Activated B cell treated with CpG ODN at 0.5 μM for 24 hours (primary cell): ENCODE measurements at regions not wholly inside any gene's neighbourhood (a gene's known extent, or its start where the extent isn't known, plus 50 kb on each side); places are given as distances from the start of the nearest gene placed in this dataset.

ENCODE experiments used
- ATAC-seq: fragments of 200-7000 bp; cut with Tn5 transposase; one replicate; pipeline ENCODE4 v1.10.0; 2021; ENCODE audit warnings: low read depth, mild to moderate bottlenecking, moderate library complexity
- CTCF ChIA-PET: fragments of 350-600 bp; sonication (Branson Sonifier 250); formaldehyde crosslinking; loops from one replicate; lab custom pipeline; 2021; ENCODE audit warnings: antibody characterized with exemption; lab: Charles Lee
- POLR2A ChIA-PET: fragments of 350-600 bp; sonication (Branson Sonifier 250); formaldehyde crosslinking; loops from one replicate; lab custom pipeline; 2021; ENCODE audit warnings: antibody characterized with exemption; lab: Charles Lee
- DNase-seq: peaks from one replicate; pipeline ENCODE4 v3.0.0; 2022
- H3K27ac Mint-ChIP-seq: one replicate; pipeline ENCODE4 v1.8.0; 2020; ENCODE audit warnings: mixed read lengths
- H3K27me3 Mint-ChIP-seq: one replicate; pipeline ENCODE4 v1.8.0; 2021; ENCODE audit warnings: mixed read lengths
- H3K36me3 Mint-ChIP-seq: one replicate; pipeline ENCODE4 v1.8.0; 2021; ENCODE audit warnings: low read depth, mixed read lengths
- H3K4me1 Mint-ChIP-seq: one replicate; pipeline ENCODE4 v1.8.0; 2021; ENCODE audit warnings: mixed read lengths
- H3K4me3 Mint-ChIP-seq: one replicate; pipeline ENCODE4 v1.8.0; 2020; ENCODE audit warnings: mild to moderate bottlenecking, mixed read lengths
- H3K9me3 Mint-ChIP-seq: one replicate; pipeline ENCODE4 v1.8.0; 2020; ENCODE audit warnings: mixed read lengths
- intact Hi-C: fragments of 100-400 bp; cut with micrococcal nuclease; formaldehyde crosslinking; loops from one replicate; pipeline ENCODE4 v1.15.1; 2024
- TF ChIP-seq, protein P1 (sequence below): fragments of 200-600 bp; IDR thresholded peaks from one replicate; pipeline ENCODE4 v1.8.0; 2022; ENCODE audit warnings: antibody characterized with exemption, mild to moderate bottlenecking

DNA sequence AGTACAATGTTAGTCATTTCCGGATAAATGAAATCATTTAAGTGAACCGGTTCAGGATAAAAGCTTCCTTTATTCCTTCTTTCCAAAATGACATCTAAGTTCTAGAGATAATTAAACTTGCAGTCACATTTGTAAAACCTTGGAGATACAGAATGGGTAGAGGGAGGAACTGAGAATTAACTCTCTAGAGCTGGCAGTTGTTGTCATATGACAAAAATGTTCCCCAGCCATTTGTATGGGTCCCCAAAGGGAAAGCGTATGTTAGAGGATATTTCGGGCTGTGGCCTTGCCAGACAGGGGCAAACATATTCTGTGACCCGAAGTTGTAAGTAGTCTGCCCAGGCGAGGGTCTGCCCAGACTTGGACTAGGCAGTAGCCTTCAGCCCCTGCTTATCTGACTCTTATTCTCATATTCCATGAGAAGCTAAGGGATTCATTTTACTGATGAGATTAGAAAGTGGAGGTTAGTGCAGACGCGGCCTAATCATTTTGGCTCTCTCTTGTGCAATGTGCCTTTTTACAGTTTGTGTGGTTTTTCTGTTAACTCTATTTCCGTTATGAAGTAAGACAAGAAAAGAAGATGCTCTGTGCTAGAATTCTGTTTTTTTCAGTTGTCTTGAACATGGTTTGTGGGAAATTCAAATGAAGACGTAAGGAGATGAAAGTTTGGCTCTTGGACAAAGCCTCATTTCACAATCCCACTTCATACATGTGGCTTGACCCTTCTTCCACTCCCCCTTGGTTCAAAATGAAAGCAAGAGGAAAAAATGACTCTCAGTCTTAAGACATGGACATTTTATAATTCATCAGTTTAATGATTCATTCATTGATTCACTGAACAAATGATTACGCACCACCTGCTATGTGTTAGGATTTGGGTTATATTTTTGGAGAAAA lies 2394.2 kb upstream of the AGA start:
- intact Hi-C loops: no loop called here
- CTCF ChIA-PET: no interaction called here

DNA sequence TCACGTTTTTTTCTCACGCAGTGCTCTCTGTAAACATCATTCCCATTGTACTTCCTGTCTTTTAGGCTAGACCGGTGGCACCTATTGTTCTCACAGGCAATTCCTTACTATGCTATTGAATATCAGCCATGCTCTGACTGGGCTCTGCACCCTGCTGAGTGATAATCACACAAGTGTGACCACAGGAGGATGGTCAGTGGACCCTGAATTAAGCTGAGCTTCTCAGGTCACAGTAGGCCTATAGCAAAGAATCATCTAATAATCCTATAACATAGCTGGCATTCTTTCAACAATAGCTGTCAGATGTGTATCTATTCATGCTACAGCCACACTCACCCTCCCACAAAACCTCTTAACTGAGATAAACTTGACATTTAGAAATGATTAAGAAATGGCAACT lies 2399.8 kb upstream of the TENM3 start:
- Mint-ChIP-seq H3K4me1 (no peaks in the 10 kb centered on the region), H3K36me3 (no peaks in the 10 kb centered on the region), H3K27ac (no peak overlapping the region), H3K27me3 (no peaks in the 10 kb centered on the region), H3K9me3 (no peaks in the 10 kb centered on the region), H3K4me3 (no peak overlapping the region)
- CTCF ChIA-PET: no interaction called here
- TF ChIP-seq, protein P1, sequence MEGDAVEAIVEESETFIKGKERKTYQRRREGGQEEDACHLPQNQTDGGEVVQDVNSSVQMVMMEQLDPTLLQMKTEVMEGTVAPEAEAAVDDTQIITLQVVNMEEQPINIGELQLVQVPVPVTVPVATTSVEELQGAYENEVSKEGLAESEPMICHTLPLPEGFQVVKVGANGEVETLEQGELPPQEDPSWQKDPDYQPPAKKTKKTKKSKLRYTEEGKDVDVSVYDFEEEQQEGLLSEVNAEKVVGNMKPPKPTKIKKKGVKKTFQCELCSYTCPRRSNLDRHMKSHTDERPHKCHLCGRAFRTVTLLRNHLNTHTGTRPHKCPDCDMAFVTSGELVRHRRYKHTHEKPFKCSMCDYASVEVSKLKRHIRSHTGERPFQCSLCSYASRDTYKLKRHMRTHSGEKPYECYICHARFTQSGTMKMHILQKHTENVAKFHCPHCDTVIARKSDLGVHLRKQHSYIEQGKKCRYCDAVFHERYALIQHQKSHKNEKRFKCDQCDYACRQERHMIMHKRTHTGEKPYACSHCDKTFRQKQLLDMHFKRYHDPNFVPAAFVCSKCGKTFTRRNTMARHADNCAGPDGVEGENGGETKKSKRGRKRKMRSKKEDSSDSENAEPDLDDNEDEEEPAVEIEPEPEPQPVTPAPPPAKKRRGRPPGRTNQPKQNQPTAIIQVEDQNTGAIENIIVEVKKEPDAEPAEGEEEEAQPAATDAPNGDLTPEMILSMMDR: no peak
- intact Hi-C loops: no loop called here
- POLR2A ChIA-PET: no interaction called here
- no peak for DNase-seq
- ATAC-seq: no peak

More for the DNA sequence above, 2394.2 kb upstream of the AGA start:
- Mint-ChIP-seq H3K9me3 (peaks cover 4% of the 10 kb centered on the region), H3K4me3 (no peak overlapping the region), H3K36me3 (no peaks in the 10 kb centered on the region), H3K27me3 (no peaks in the 10 kb centered on the region), H3K27ac (no peak overlapping the region), H3K4me1 (no peaks in the 10 kb centered on the region)
- DNase-seq: no peak
- TF ChIP-seq, protein P1: no peak
- POLR2A ChIA-PET: no interaction called here
- ATAC-seq: no peak

DNA sequence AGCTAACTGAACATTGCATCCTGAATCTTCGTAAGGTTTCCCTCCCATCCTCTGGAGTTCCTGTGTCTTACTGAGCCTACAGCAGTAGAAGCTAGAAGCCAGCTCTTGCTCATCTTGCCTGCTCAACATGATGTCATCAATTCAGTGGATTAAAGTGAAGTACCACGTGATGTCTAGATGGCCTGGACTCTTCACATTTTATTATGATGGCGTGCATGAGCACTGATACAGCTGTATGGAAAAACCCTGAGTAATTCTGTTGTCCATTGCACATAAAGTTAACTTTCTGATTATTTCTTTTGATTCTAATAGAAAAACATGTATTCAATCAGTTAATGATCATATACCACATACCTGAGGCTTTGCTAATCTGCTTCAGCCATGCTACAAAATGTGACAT lies 2387.7 kb upstream of the TENM3 start:
- ChIA-PET POLR2A (no interaction called here), CTCF (no interaction called here)
- Mint-ChIP-seq H3K4me3 (no peak overlapping the region), H3K36me3 (no peaks in the 10 kb centered on the region), H3K9me3 (no peaks in the 10 kb centered on the region), H3K4me1 (no peaks in the 10 kb centered on the region), H3K27me3 (no peaks in the 10 kb centered on the region), H3K27ac (no peak overlapping the region)
- TF ChIP-seq, protein P1: no peak
- ATAC-seq: no peak
- DNase-seq: no peak
- intact Hi-C loops: no loop called here

DNA sequence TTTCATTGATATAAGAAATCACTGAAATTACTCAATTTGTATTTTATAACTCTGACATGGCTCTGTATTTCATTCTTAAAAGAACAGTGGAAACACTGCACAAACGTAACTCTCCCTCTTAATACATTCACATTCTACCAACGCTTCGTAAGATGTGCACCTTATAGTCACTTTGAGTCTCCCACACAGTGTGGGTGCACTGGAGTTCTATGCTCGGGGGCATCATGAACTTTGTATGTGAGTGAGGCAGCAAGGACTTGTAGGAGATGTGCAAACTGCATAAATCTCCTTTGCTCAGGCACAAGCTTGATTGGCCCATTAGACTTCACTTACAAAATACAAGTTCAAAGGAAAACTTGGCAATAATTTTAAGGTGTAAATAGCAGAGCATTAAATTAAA lies 2385.0 kb upstream of the TENM3 start:
- intact Hi-C loops: no loop called here
- ChIA-PET CTCF (no interaction called here), POLR2A (no interaction called here)
- TF ChIP-seq, protein P1: no peak
- H3K4me1 Mint-ChIP-seq: no peaks in the 10 kb centered on the region
- no peak overlapping the region for H3K27ac Mint-ChIP-seq
- H3K27me3 Mint-ChIP-seq: no peaks in the 10 kb centered on the region
- H3K9me3 Mint-ChIP-seq: no peaks in the 10 kb centered on the region
- no peaks in the 10 kb centered on the region for H3K36me3 Mint-ChIP-seq
- no peak overlapping the region for H3K4me3 Mint-ChIP-seq
- ATAC-seq (no peak), DNase-seq (no peak)

DNA sequence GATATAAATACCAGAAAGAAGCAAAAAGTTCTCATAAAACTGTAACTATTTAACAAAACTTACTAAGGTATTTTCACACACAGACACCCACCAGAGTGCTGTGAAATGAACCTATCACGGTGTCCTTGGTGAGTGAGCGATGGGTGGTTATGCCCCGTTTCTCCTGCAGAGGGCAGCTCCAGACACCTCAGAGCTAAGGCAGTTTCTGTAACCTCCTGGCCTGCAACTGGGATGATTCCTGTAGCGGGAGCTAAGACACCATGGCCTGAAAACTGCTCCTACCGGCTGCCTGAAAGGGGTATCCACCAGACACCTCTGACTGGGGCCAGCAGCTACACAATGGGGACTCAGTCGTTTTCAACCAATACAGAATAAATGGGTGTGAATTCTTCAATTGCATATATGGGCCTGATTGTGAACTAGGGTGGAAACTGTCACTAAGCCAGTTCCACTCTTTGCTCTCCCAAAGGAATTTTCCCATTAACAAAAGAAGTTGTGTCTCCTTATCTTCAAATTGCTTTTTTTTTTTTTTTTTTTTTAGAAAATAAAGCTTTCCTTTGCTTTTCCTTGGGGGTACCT lies 2375.8 kb upstream of the TENM3 start:
- ChIA-PET POLR2A (no interaction called here), CTCF (interaction anchor here (1.5 kb wide), 1 partner anchor 161 kb away, joined by 16 read pairs; no protein-coding TSS in a partner anchor)
- TF ChIP-seq, protein P1: no peak
- no peaks in the 10 kb centered on the region for H3K36me3 Mint-ChIP-seq
- intact Hi-C loops: loop anchor here (5.0 kb wide), 1 partner anchor 285 kb away; no protein-coding TSS in a partner anchor
- H3K4me1 Mint-ChIP-seq: no peaks in the 10 kb centered on the region
- H3K9me3 Mint-ChIP-seq: no peaks in the 10 kb centered on the region
- DNase-seq: peak; percentile 14
- no peak overlapping the region for H3K27ac Mint-ChIP-seq
- ATAC-seq: peak; percentile 64
- H3K4me3 Mint-ChIP-seq: no peak overlapping the region
- H3K27me3 Mint-ChIP-seq: no peaks in the 10 kb centered on the region
